Hematopoietic multipotent progenitor cell treated with erythropoietin and hydrocortisone succinate and interleukin-3 and kit ligand, for 4 days (in vitro differentiated cells): ENCODE measurements at regions not wholly inside any gene's neighbourhood (a gene's known extent, or its start where the extent isn't known, plus 50 kb on each side); places are given as distances from the start of the nearest gene placed in this dataset.
A peak's percentile ranks its signal among the peaks of the same experiment; 100 is the strongest.
"Not testable (repeated sequence)": the region's sequence is repeated elsewhere in the genome, so short reads cannot be mapped to it uniquely, and the experiment has no call there.

Experiments used
- DNase-seq: peaks from one replicate; pipeline ENCODE4 v3.0.0-alpha.2; 2015

GRCh38 chr2:128512379-128513115 is 193.9 kb upstream of the HS6ST1 start:
- peak; percentile 45 for DNase-seq

- DNase-seq, result no peak
Observed at GRCh38 chr2:128513116-128513960, 194.7 kb upstream of the HS6ST1 start.

DNA sequence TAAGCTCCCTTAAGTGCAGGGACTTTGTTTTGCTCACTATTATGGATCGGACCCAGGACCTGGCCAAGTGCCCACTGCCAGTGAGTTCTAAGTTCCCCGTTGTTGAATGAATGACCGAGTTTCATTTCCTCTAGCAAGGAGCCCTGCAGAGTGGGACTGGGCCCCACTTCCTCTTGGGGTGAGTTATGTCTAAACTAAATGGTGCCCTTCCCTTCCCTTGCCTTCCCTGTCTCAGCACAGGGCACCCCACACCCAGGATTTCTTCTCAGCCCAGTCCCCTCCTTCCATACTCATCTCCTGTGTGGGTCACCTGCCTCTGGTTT is 195.3 kb upstream of the HS6ST1 start:
- no peak for DNase-seq

DNA sequence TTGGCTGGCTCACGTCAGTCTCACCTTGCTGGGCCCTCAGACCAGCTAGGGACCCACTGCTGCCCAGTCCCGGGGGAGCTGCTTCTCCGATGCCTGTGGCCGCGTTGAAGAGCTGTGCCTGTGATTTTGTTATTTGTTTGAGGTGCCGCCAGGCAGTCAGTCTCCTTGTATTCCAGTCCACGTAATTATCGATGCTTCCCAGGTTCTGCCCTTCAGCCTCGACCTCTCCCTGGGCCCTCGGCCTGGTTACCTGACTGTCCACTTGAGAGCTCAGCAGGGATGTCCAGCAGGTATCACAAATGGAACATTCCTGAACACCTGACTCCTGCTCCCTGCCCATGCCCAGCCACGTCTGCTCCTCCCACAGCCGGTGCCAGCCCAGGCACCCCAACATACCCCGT is 195.9 kb upstream of the HS6ST1 start:
- no peak for DNase-seq

GRCh38 chr2:128516938-128517337 is 198.3 kb upstream of the HS6ST1 start:
- DNase-seq, result no peak

DNA sequence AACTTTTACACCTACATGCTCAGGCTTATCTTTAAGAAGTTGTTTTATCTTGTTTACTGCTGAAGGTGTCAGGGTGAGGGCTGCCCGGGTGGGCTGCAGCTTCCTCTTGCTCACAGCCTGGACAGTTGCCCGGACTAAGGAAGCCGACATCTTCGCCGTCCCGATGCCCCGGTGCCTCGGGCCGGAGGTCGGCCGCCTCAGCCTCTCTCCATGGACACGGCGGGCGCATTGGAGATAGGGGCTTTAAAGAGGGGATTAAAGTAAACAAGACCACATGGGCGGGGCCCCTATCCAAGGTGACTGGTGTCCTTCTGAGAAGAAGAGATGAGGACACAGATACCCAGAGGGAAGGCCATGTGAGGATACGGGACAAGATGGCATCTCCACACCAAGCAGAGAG is 200.4 kb upstream of the HS6ST1 start:
- not testable (repeated sequence) for DNase-seq

DNA sequence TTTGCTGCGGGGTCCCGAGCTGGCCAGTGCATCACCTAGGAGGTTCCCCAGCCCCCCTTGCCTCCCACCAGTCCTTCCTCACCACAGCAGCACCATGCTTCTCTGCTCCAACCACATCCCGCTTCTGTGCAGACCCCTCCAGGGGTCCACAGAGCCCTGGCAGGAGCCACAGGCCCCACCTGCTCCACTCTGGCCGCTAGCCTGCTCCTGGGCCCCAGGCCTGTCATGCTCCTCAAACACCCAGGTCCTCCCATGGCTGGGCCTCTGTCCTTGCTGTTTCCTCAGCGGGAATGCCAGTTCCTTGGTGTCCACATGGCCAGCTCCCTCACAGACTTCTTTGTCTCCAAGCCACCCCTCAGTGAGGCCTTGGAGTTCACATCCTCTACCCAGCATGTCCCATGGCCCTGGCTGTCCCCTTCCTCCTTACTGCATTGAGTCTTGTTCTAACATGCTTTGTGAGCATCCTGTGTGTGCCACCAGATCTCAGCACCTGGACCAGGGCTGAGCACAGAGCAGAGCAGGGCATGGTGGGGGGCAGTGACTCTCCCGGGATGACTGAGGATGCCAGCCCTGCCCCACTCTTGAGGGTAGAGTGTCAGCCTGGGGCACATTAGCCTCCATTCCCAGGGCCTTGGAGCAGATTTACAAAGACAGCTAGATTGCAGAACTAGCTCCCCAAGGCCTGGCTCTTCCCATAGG is 201.0 kb upstream of the HS6ST1 start:
- DNase-seq, result no peak

- DNase-seq, result no peak
Observed at GRCh38 chr2:128520340-128520739, 201.7 kb upstream of the HS6ST1 start.

- DNase-seq, result peak; percentile 69
Observed at GRCh38 chr2:128520791-128521190, 202.1 kb upstream of the HS6ST1 start.

DNA sequence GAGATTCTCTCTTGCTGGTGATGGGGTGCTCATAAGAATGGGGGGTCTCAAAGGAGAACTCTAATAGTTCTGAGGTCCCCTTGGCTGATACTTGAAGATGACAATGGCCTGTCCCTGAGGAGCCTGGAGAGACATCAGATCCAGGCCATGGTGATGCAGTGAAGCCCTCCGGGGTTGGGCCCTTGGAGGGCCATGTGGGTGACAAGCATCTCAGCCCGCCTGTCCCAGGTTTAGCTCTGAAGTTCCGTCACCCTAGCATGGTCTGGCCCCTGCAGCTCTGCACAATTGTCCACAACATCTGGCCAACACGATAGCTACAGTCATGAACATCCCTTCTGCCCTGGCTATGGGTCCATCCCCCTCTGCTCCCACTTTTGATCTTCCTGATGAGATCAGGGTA is 202.8 kb upstream of the HS6ST1 start:
- DNase-seq, result no peak

DNA sequence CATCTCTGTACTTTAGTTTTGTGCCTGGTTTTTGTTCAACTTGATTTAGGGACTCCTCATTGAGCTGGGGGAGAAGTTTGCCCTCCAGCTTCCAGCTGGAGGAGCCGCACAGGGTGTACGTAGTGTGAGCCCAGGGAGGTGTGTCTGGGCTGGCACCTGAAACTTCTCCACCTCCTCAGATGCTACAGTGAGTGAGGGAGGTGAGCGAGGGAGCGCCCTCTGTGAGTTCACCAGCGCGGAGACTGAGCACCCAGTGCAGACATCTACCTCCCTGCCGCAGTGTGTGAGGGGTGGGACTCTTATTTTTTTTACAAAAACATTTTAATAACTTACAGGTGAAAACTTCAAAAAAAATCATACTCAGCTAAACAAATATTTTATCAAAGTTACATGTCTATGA is 204.2 kb upstream of the HS6ST1 start:
- no peak for DNase-seq

GRCh38 chr2:128523457-128523856 is 204.8 kb upstream of the HS6ST1 start:
- no peak for DNase-seq

DNA sequence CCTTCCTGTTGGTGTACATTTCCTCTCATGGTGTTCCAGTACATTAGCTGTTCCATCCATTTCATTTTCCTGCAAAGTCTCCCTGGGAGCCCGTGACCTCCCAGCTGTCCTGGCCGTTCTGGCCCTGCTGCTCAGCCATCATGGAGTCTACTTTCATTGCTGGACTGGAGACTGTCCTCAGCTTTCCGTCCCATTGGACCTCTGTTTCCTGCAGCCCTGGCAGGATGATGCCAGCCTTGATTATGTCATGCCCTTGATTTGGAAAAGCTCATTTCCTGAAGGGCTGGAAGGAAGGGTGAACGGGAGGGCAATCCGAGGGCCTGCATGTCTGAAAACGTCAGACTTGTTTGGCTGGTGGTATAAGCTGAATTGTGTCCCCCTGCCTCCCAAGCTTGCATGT is 205.5 kb upstream of the HS6ST1 start:
- no peak for DNase-seq

DNA sequence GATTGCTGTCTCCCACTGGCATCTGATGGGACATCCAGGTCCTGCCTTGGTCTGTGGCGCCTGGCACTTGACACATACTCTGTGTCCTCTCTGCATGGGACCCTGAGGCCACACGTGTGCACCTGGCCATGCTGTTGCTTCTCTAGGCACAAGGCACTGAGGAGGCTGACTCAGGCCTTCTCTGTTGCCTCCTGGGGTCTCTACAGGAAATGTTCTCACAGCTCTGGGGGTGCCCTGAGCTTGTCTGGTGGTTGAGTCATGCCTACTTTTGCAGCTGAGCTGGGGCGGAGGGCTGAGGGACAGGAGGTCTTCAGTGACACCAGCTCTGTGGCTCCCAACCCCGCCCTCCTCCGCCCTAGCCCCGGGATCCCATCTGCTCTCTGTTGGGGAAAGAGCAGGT is 207.0 kb upstream of the HS6ST1 start:
- peak; percentile 36 for DNase-seq

GRCh38 chr2:128526455-128526976 is 207.8 kb upstream of the HS6ST1 start:
- no peak for DNase-seq

DNA sequence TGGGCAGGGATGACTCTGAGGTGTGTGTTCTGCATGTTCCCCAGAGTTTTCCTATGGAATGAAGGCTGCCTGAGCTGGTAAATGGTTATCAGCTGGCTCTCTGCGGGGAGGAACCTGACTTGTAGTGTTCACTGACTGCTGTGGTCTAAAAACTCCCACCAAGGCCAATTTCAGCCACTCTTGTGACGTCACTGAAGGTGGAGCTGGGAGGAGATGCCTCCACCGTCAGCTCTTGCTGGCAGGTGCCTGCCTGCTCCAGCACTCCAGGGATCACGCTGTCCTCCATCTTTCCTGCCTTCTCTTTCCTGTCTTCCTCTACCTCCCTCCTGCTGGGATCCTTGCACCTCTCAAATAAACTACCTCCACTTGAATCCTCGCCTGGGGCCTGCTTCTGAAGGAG is 209.5 kb upstream of the HS6ST1 start:
- no peak for DNase-seq

DNA sequence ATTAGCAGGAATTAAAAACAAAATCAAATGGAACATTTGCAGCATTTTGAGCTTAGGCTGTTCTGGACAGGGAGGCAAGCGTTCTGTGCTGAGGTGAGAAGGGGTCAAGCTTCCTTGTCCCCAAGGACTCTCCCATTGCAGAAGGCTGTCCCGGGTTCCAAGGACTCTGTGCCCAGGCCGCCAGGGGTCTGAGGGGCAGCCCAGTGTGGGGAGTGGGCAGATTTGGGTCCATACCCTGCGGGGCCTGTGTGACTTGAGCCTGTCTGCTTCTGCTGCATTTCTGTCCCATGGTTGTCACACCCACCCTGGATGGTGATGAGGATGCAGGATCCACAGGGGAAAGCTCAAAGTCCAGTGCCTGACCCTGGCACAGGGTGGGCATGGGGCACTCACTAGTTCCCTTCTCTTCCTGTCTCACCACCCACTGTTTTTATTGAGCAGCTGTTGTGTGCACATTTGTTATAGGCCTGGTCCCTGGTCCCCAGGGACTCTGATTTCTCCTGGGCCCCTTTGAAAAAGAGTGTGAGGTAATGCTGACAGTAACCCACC is 211.4 kb upstream of the HS6ST1 start:
- no peak for DNase-seq

DNA sequence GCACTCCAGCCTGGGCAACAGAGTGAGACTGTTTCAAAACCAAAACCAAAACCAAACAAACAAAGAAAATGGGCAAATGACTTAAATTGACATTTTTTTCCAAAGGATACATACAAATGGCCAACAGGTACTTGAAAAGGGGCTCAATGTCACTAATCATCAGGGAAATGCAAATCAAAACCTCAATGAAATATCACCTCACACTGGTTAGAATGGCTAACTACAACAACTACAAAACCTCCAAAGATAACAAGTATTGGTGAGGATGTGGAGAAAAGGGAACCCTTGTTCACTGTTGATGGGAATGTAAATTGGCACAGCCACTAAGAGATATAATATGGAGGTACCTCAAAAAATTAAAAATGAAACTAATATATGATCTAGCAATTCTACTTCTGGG is 213.2 kb upstream of the HS6ST1 start:
- peak; percentile 60 for DNase-seq

GRCh38 chr2:128533101-128533500 is 214.4 kb upstream of the HS6ST1 start:
- DNase-seq, result no peak

DNA sequence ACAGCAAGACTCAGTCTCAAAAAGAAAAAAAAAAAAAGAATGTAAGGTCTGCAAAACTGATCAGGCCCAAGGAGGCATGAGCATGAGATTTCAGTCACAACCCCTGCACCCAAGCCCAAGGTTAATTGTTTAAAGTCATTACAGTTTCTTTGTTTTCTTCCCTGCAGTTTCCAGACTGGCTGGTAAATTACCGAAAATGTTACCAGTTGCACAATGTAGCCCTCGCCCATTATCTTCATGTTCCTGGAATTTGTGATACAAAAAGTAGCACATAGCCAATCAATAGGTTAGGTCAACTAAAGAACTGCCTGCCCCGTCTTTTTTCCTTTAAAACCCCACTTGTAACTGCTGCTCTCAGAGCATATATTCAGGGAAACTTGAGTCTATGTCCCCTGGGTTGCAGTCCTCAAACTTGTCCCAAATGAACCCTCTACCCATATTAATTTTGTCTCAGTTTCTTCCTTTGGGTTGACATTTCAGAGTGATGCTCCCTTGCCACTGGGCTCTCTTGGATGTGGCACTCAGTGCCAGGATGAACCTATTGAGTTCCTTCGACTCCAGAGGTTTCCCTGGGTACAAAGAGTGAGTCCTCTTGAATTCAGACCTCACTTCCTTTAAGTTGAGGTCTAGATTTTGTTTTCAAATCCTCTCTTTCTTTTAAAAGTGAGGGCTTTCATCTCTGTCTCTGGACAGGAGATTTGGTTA is 216.2 kb upstream of the HS6ST1 start:
- no peak for DNase-seq

GRCh38 chr2:128535953-128536352 is 217.3 kb upstream of the HS6ST1 start:
- DNase-seq, result no peak

GRCh38 chr2:128536925-128537620 is 218.4 kb upstream of the HS6ST1 start:
- DNase-seq, result peak; percentile 94
